HG03520 (cell line): ENCODE measurements at regions not wholly inside any gene's neighbourhood (a gene's known extent, or its start where the extent isn't known, plus 50 kb on each side); places are given as distances from the start of the nearest gene placed in this dataset.
"Not testable (repeated sequence)": the region's sequence is repeated elsewhere in the genome, so short reads cannot be mapped to it uniquely, and the experiment has no call there.

ENCODE experiments used
- ATAC-seq: cut with Tn5 transposase; IDR thresholded peaks from one replicate; pipeline ENCODE4 v1.9.1; 2021; ENCODE audit warnings: mild to moderate bottlenecking, moderate library complexity; ENCODE audit not compliant: unreplicated experiment

- ATAC-seq: no peak
Observed at GRCh38 chr16:87160701-87161337, 156.4 kb downstream of the C16orf95 start.

GRCh38 chr16:87161410-87161809 lies 155.8 kb downstream of the C16orf95 start:
- ATAC-seq: not testable (repeated sequence)

- ATAC-seq: no peak
Observed at GRCh38 chr16:87161822-87162676, 155.1 kb downstream of the C16orf95 start.

- not testable (repeated sequence) for ATAC-seq
Observed at GRCh38 chr16:87162799-87163198, 154.4 kb downstream of the C16orf95 start.

GRCh38 chr16:87163637-87164036 lies 153.6 kb downstream of the C16orf95 start:
- no peak for ATAC-seq

- no peak for ATAC-seq
Observed at GRCh38 chr16:87165151-87165550, 152.0 kb downstream of the C16orf95 start.

GRCh38 chr16:87165885-87166284 lies 151.3 kb downstream of the C16orf95 start:
- no peak for ATAC-seq

- no peak for ATAC-seq
Observed at GRCh38 chr16:87166321-87166720, 150.9 kb downstream of the C16orf95 start.

GRCh38 chr16:87166934-87167333 lies 150.3 kb downstream of the C16orf95 start:
- no peak for ATAC-seq

- ATAC-seq: no peak
Observed at GRCh38 chr16:87169509-87169995, 147.6 kb downstream of the C16orf95 start.

GRCh38 chr16:87170310-87170709 lies 146.9 kb downstream of the C16orf95 start:
- no peak for ATAC-seq

GRCh38 chr16:87171723-87172122 lies 145.5 kb downstream of the C16orf95 start:
- ATAC-seq: no peak

GRCh38 chr16:87172632-87173031 lies 144.6 kb downstream of the C16orf95 start:
- no peak for ATAC-seq

- no peak for ATAC-seq
Observed at GRCh38 chr16:87173294-87173893, 143.8 kb downstream of the C16orf95 start.

- ATAC-seq: no peak
Observed at GRCh38 chr16:87174061-87174460, 143.1 kb downstream of the C16orf95 start.

GRCh38 chr16:87176735-87177134 lies 140.5 kb downstream of the C16orf95 start:
- ATAC-seq: no peak

GRCh38 chr16:87177673-87178072 lies 139.5 kb downstream of the C16orf95 start:
- ATAC-seq: no peak

GRCh38 chr16:87178177-87178863 lies 138.9 kb downstream of the C16orf95 start:
- no peak for ATAC-seq

GRCh38 chr16:87178977-87179376 lies 138.2 kb downstream of the C16orf95 start:
- no peak for ATAC-seq

GRCh38 chr16:87180069-87180468 lies 137.1 kb downstream of the C16orf95 start:
- ATAC-seq: no peak

- no peak for ATAC-seq
Observed at GRCh38 chr16:87182759-87183158, 134.4 kb downstream of the C16orf95 start.
